Activated effector memory CD4-positive, alpha-beta T cell treated with anti-CD3 and anti-CD28 coated beads, Interleukin-2, amount 50 U/mL, for 16 hours (primary cell): ENCODE measurements at regions not wholly inside any gene's neighbourhood (a gene's known extent, or its start where the extent isn't known, plus 50 kb on each side); places are given as distances from the start of the nearest gene placed in this dataset.

Experiments
- DNase-seq: peaks from one replicate; pipeline ENCODE4 v3.0.0-alpha.2; 2020

GRCh38 chr1:191929383-191929782 lies 228.9 kb upstream of the RGS18 start:
- DNase-seq = no peak

GRCh38 chr1:191943684-191944083 lies 214.6 kb upstream of the RGS18 start:
- no peak for DNase-seq

GRCh38 chr1:191953526-191953925 lies 204.7 kb upstream of the RGS18 start:
- DNase-seq = no peak

GRCh38 chr1:191959856-191960255 lies 198.4 kb upstream of the RGS18 start:
- DNase-seq = no peak

GRCh38 chr1:191963286-191963685 lies 195.0 kb upstream of the RGS18 start:
- DNase-seq = no peak

DNA sequence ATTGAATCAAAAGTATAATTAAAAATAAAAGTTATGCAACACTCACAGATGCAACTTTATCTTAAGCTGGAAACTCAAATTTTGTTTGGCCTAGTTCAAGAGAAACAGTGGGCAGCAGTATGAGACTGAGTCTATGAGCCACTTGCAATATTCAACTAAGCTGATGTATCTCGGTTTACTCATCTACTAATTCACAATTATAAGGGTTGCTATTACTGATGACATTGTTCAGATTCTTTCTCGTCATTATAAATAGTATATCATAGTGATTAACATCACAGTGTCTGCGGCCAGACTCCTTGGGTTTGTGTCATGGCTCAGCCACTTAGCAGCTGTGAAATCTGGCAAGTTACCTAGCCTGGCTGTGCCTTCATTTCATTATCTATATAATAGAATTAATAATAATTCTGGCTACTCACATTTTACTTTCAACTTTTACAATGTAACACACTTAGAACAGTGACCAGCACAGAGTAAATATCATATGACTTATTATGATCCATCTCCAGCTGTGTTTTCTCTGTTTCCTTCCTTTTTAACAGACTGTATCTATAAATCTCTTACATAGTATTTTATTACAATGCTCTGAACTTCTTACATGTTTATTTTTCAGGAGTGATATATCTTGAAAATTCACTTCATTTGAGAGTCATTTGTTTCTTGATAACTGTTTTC lies 194.3 kb upstream of the RGS18 start:
- no peak for DNase-seq

- DNase-seq = no peak
These were observed 189.0 kb upstream of the RGS18 start for GRCh38 chr1:191969290-191969689.

GRCh38 chr1:191970116-191970515 lies 188.1 kb upstream of the RGS18 start:
- DNase-seq = no peak

DNA sequence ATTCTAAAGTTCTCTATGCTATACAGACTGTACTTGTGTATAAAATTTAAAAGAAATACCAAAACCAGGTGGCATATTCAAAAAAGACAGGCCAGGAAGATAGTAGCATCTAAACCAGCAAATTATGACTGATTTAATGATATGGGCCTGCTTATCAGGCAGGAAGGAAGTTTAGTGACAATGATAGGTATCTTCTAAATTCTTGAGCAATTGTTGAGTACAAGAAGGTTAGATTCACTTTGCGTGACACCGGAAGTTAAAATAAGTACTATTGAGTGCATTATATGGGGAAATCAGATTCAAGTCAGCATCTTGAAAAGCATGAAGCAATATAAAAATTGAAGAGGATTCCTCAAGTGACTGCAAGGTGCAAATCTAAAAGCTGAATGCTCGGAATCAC lies 186.8 kb upstream of the RGS18 start:
- no peak for DNase-seq

DNA sequence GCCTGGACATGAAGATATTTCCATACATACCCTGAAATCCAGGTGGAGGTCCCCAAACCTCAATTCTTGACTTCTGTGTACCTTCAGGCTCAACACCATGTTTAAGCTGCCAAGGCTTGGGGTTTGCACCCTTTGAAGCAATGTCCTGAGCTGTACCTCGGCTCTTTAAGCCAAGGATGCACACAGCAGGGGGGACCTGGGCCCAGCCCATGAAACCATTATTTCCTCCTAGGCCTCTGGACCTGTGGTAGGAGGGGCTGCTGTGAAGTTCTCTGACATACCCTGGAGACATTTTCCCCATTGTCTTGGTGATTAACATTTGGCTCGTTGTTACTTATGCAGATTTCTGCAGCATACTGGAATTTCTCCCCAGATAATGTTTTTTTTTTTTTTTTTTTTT lies 184.3 kb upstream of the RGS18 start:
- no peak for DNase-seq

DNA sequence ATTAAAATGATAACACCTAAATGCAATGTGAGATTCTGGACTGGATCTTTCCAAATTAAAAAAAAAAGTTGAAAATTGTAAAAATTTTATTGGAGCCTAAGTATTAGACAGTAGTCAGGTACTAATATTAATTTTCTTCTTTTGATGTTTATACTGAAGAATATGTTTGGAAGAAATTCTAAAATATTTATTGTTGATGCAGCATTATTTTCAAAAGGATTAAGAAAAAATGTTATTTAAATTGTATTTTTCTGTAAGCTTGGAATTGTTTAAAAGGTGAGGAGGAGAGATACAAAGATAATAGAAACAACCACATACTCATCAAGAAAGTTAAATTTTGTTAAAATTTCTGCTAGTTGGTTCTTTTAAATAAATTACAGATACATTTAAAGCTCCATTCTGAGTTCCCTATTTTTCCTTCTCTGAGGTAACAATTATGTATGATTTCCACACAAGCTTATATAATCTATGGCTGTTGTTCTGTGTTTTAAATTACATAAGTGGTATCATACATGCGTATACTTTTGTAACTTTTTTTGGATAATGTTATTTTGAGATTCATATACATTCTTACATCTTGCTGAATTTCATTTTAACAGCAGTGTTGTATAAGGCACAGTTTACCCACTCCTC lies 180.3 kb upstream of the RGS18 start:
- no peak for DNase-seq

DNA sequence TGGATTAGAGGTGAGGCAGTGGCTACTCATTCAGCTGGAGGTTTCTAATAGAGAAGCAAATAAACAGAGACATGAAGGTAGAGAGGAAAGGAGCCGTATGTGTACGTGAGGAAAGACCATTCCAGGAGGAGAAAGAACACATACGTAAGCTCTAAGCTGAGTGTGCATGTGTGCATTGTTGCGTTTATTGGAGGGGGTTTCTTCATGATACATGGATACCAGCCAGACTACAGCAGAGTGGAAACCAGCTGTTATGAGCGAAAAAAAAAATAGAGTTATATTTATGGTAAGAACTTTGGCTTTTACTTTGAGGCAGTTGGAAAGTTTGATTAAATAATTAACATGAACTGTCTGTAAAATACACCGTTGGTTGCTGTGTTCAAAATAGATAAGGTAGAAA lies 173.4 kb upstream of the RGS18 start:
- DNase-seq = no peak

DNA sequence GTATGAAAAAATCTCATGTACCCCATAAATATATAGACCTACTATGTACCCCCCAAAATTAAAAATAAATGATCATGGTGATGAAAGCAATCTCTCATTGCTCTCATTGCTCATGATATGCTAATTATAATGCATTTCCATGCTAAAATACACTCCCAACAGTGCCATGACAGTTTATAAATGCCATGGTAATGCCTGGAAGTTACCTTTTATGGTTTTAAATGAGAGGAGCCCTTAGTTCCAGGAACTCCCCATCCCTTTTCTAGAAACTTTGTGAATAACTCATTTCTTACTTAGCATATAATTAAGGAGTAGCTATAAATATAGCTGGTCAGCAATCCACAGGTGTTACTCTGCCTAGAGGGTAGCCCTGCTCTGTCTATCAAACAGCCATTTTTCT lies 166.1 kb upstream of the RGS18 start:
- no peak for DNase-seq

DNA sequence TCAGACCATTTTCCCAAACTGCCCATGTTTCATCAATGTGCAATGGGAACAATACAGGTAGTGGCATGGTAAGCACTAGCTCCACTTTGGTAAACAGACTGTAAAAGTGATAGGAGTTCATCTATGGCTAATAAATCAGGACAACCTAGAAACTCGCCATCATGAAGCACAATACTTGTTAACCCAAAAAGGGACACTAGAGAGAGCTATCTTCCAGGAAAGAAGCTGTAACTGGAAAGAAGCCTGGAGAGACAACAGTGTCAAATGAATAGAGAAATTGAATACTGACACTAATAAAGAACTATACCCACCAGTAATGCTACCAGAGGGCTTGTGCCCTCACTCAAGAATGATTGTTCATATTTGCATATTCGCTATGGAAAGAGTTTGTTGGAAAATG lies 164.7 kb upstream of the RGS18 start:
- DNase-seq = no peak

- no peak for DNase-seq
These were observed 156.2 kb upstream of the RGS18 start for GRCh38 chr1:192002063-192002462.

DNA sequence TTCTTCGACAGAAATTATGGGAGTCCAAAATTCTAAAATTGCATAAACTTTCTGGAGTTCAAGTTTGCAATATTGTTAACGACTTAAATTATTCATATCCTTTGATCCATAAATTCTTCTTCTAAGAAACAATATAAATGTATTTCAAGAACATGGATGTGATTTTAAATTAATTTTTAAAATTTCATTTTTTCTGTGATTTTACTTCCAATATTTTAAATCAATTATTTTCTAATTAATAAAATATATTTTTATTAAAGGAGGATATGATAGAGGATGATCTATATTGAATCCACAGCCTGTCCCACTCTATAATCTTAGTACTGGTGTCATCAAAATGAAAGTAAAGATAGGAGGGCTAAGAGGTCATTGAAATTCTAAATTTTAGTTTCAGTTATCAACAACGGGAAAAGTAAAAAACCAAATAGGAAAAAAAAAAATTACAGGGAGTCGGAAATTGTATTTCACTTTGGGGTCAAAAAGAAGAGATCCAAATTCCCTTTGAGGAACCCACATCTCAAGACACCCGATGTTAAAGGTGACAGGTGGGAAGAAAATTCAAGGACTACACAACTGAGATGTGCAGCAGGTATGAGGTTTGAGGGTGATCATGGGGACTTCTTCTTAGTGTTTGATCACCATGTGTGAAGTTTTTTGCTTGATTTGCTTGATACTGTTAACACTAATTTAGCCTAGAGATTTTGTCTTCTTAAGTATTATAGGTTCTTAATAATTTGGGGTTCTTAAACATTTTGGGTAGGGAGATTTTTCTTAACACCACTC lies 154.8 kb upstream of the RGS18 start:
- no peak for DNase-seq

- no peak for DNase-seq
These were observed 152.3 kb upstream of the RGS18 start for GRCh38 chr1:192005976-192006375.

DNA sequence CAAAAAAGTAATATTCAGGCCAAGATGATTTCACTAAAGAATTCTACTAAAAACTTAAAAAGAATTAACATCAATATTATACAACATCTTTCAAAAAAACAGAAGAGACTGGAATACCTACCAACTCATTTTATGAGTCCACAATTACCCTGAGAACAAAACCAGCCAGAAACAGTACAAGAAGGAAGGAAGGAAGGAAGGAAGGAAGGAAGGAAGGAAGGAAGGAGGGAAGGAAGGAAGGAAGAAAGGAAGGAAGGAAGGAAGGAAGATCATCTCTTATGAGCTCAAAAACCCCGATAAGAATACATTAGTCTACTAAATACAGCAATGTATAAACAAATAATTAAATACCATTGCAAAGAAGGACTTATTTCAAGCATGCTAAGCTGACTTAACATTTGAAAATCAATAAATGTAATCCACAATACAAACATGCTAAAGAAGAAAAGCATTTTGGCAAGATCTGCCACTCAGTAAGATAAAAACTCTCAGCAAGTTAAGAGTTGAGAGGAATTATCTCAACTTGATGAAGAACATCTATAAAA lies 149.9 kb upstream of the RGS18 start:
- no peak for DNase-seq

DNA sequence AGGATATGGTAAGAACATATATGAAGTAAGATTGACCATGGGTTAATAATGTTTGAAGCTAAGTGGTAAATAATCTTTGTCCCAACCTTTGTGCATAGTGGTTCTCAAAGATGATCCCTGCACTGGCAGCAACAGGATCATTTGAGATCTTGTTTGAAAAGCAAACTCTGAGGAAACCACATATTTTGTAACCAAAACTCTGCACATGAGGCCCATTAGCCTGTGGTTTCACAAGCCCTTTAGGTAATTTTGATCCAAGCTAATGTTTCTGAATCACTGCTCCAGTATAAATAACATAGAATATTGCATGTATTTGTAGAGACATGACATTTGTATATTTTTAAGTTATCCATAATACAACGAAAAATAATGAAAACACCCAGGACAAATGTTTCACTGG lies 147.9 kb upstream of the RGS18 start:
- DNase-seq = no peak

GRCh38 chr1:192011525-192011924 lies 146.7 kb upstream of the RGS18 start:
- DNase-seq = no peak

DNA sequence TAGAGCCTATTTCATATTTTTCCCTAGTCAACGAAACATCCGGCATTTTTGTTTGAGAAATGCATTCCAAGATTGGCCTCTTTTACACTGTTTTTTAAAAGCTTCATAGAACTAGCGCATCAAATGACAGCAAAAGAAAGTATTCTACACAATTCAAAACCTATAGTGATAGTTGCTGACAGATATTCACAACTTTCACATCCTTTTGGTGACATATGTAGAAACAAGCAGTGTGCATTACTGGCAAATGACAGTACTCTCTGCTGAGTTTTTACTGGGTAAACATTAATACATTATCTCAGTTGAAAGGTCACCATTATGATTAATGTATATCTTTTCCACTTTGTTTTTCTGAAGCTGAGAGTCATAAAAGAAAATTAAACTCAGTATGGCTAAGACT lies 135.4 kb upstream of the RGS18 start:
- DNase-seq = no peak

GRCh38 chr1:192024881-192025280 lies 133.4 kb upstream of the RGS18 start:
- DNase-seq = no peak

- no peak for DNase-seq
These were observed 119.7 kb upstream of the RGS18 start for GRCh38 chr1:192038567-192038966.

DNA sequence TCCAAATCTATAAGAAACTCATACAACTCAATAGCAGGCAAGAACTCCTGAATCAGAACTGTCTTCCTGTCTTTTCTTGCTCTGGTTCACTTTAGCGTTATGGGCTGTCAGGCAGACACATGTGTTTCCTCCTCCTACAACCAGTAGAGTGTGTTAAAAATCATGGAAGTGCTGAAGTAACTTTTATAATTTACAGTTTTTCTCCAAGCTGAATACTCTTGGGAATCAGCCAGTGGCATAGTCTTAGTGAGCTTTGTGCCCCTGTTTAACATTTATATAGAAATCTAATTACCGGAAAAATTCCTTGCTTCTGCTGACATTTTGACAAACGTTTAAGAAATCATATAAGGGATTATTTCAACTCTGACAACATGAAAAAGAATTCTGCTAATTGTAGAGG lies 113.1 kb upstream of the RGS18 start:
- no peak for DNase-seq
